MM.1S (cell line): ENCODE measurements at regions not wholly inside any gene's neighbourhood (a gene's known extent, or its start where the extent isn't known, plus 50 kb on each side); places are given as distances from the start of the nearest gene placed in this dataset.
"Not testable (repeated sequence)": the region's sequence is repeated elsewhere in the genome, so short reads cannot be mapped to it uniquely, and the experiment has no call there.

Experiments used
- DNase-seq: peaks from one replicate; pipeline ENCODE4 v3.0.0-alpha.2; 2015
- H2AFZ ChIP-seq: fragments of 300-600 bp; sonication (generic); 2 replicates; pipeline ENCODE4 v1.6.0; 2016; ENCODE audit warnings: antibody characterized with exemption, low read length
- H3F3A ChIP-seq: fragments of 300-600 bp; sonication (generic); 2 replicates; pipeline ENCODE4 v1.6.1; 2016; ENCODE audit warnings: mild to moderate bottlenecking, antibody characterized with exemption, low read length, moderate library complexity, mixed read lengths; ENCODE audit not compliant: insufficient read depth
- H3K27ac ChIP-seq: fragments of 300-600 bp; sonication (generic); 2 replicates; pipeline ENCODE4 v1.5.1; 2016; ENCODE audit warnings: mild to moderate bottlenecking, low read length
- H3K27me3 ChIP-seq: fragments of 300-600 bp; sonication (generic); replicated peaks from 2 replicates; pipeline ENCODE4 v1.6.0; 2016; ENCODE audit warnings: low read length; ENCODE audit not compliant: insufficient read depth
- H3K36me3 ChIP-seq: fragments of 300-600 bp; sonication (generic); replicated peaks from 2 replicates; pipeline ENCODE4 v1.6.1; 2016; ENCODE audit warnings: mild to moderate bottlenecking, low read length, mixed read lengths; ENCODE audit not compliant: insufficient read depth
- H3K4me1 ChIP-seq: fragments of 300-600 bp; sonication (generic); 2 replicates; pipeline ENCODE4 v1.6.1; 2016; ENCODE audit warnings: low read length, mixed read lengths
- H3K4me2 ChIP-seq: fragments of 300-600 bp; sonication (generic); 2 replicates; pipeline ENCODE4 v1.6.0; 2016; ENCODE audit warnings: low read depth, low read length
- H3K4me3 ChIP-seq: fragments of 300-600 bp; sonication (generic); 2 replicates; pipeline ENCODE4 v1.5.1; 2016; ENCODE audit warnings: low read length, mixed read lengths
- H3K79me2 ChIP-seq: fragments of 300-600 bp; sonication (generic); 2 replicates; pipeline ENCODE4 v1.6.1; 2016; ENCODE audit warnings: mixed run types, low read length, mixed read lengths
- H3K9ac ChIP-seq: fragments of 300-600 bp; sonication (generic); 2 replicates; pipeline ENCODE4 v1.6.1; 2016; ENCODE audit warnings: low read length, mixed read lengths
- H3K9me2 ChIP-seq: fragments of 300-600 bp; sonication (generic); replicated peaks from 2 replicates; pipeline ENCODE4 v1.6.1; 2016; ENCODE audit warnings: mild to moderate bottlenecking, low read length, mixed read lengths; ENCODE audit not compliant: insufficient read depth
- H3K9me3 ChIP-seq: fragments of 300-600 bp; sonication (generic); replicated peaks from 2 replicates; pipeline ENCODE4 v1.6.1; 2016; ENCODE audit warnings: mild to moderate bottlenecking, low read length, mixed read lengths; ENCODE audit not compliant: insufficient read depth
- H4K20me1 ChIP-seq: fragments of 300-600 bp; sonication (generic); 2 replicates; pipeline ENCODE4 v1.6.1; 2016; ENCODE audit warnings: mild to moderate bottlenecking, low read length, moderate library complexity, mixed read lengths; ENCODE audit not compliant: insufficient read depth
- CTCF ChIP-seq: fragments of 300-600 bp; sonication (generic); IDR thresholded peaks from 2 replicates; pipeline ENCODE4 v1.5.1; 2016; ENCODE audit warnings: antibody characterized with exemption, low read length, mixed read lengths
- EZH2 ChIP-seq: fragments of 300-600 bp; sonication (generic); optimal IDR thresholded peaks from 2 replicates; pipeline ENCODE3; 2017; ENCODE audit warnings: low read depth, mild to moderate bottlenecking, antibody characterized with exemption, low read length, mixed read lengths
- EZH2phosphoT487 ChIP-seq: fragments of 300-600 bp; sonication (generic); IDR thresholded peaks from 2 replicates; pipeline ENCODE4 v1.6.1; 2018; ENCODE audit warnings: antibody characterized with exemption, low read length

- not testable (repeated sequence) for H3K9me2 ChIP-seq, H3K9me3 ChIP-seq, H3K9ac ChIP-seq, H2AFZ ChIP-seq, DNase-seq, H3K4me2 ChIP-seq, H3K79me2 ChIP-seq, H4K20me1 ChIP-seq, H3K27me3 ChIP-seq, H3K4me1 ChIP-seq, H3K36me3 ChIP-seq, H3K27ac ChIP-seq, H3F3A ChIP-seq, H3K4me3 ChIP-seq
Observed at GRCh38 chr21:10461445-10461844, 59.9 kb upstream of the TPTE start.

GRCh38 chr21:10463156-10463555, 58.2 kb upstream of the TPTE start:
- no peak overlapping the region for H2AFZ ChIP-seq
- H3K27ac ChIP-seq, result no peak overlapping the region
- TF ChIP-seq EZH2phosphoT487 (no peak), CTCF (no peak), EZH2 (no peak)
- no peaks in the 10 kb centered on the region for H3K9me2 ChIP-seq
- no peaks in the 10 kb centered on the region for H3F3A ChIP-seq
- no peaks in the 10 kb centered on the region for H4K20me1 ChIP-seq
- no peak overlapping the region for H3K4me2 ChIP-seq
- no peaks in the 10 kb centered on the region for H3K4me1 ChIP-seq
- no peak for DNase-seq
- no peaks in the 10 kb centered on the region for H3K27me3 ChIP-seq
- H3K9me3 ChIP-seq, result no peaks in the 10 kb centered on the region
- no peak overlapping the region for H3K9ac ChIP-seq
- H3K36me3 ChIP-seq, result no peaks in the 10 kb centered on the region
- no peaks in the 10 kb centered on the region for H3K79me2 ChIP-seq
- H3K4me3 ChIP-seq, result no peak overlapping the region

- H3F3A ChIP-seq, result no peaks in the 10 kb centered on the region
- no peaks in the 10 kb centered on the region for H3K9me3 ChIP-seq
- no peaks in the 10 kb centered on the region for H4K20me1 ChIP-seq
Observed at GRCh38 chr21:10464975-10465374, 56.4 kb upstream of the TPTE start.

GRCh38 chr21:10465524-10466110, 55.8 kb upstream of the TPTE start:
- not testable (repeated sequence) for H3K4me3 ChIP-seq, DNase-seq, H3K4me2 ChIP-seq, H3K79me2 ChIP-seq, H3K27ac ChIP-seq, H3K4me1 ChIP-seq, H3K36me3 ChIP-seq, H3K9ac ChIP-seq, H3K27me3 ChIP-seq, H3K9me3 ChIP-seq, H4K20me1 ChIP-seq, H2AFZ ChIP-seq, H3F3A ChIP-seq, H3K9me2 ChIP-seq

More at GRCh38 chr21:10464975-10465374, 56.4 kb upstream of the TPTE start:
- Histone ChIP-seq H3K9ac (no peak overlapping the region), H3K4me2 (no peak overlapping the region), H3K4me3 (no peak overlapping the region), H2AFZ (no peak overlapping the region), H3K9me2 (no peaks in the 10 kb centered on the region), H3K4me1 (no peaks in the 10 kb centered on the region), H3K79me2 (no peaks in the 10 kb centered on the region), H3K36me3 (no peaks in the 10 kb centered on the region), H3K27me3 (no peaks in the 10 kb centered on the region), H3K27ac (no peak overlapping the region)
- no peak for DNase-seq
- no peak for TF ChIP-seq EZH2
- no peak for TF ChIP-seq CTCF
- no peak for TF ChIP-seq EZH2phosphoT487
